ENCODE measurements at regions not wholly inside any gene's neighbourhood (a gene's known extent, or its start where the extent isn't known, plus 50 kb on each side); places are given as distances from the start of the nearest gene placed in this dataset.

GRCh38 chr3:101085752-101086151 lies 92.5 kb upstream of the ABI3BP start:
- no peak for DNase-seq (ENCODE audit: low read depth, low spot score)

GRCh38 chr3:101084404-101084803 lies 91.2 kb upstream of the ABI3BP start:
- DNase-seq (ENCODE audit: low read depth, low spot score), result no peak

GRCh38 chr3:101081999-101082398 lies 88.8 kb upstream of the ABI3BP start:
- DNase-seq (ENCODE audit: low read depth, low spot score), result no peak

- no peak for DNase-seq (ENCODE audit: low read depth, low spot score)
Measured at GRCh38 chr3:101081446-101081845, 88.2 kb upstream of the ABI3BP start.

GRCh38 chr3:101077361-101078011 lies 84.3 kb upstream of the ABI3BP start:
- no peak for DNase-seq (ENCODE audit: low read depth, low spot score)

- DNase-seq (ENCODE audit: low read depth, low spot score), result no peak
Measured at GRCh38 chr3:101074518-101074917, 81.3 kb upstream of the ABI3BP start.

- DNase-seq (ENCODE audit: low read depth, low spot score), result no peak
Measured at GRCh38 chr3:101072300-101072699, 79.1 kb upstream of the ABI3BP start.

GRCh38 chr3:101070799-101071121 lies 77.5 kb upstream of the ABI3BP start:
- DNase-seq (ENCODE audit: low read depth, low spot score), result no peak

GRCh38 chr3:101069901-101070798 lies 76.9 kb upstream of the ABI3BP start:
- no peak for DNase-seq (ENCODE audit: low read depth, low spot score)

GRCh38 chr3:101068876-101069606 lies 75.8 kb upstream of the ABI3BP start:
- DNase-seq (ENCODE audit: low read depth, low spot score), result no peak

- no peak for DNase-seq (ENCODE audit: low read depth, low spot score)
Measured at GRCh38 chr3:101066711-101067129, 73.5 kb upstream of the ABI3BP start.

- peak; percentile 41 for DNase-seq (ENCODE audit: low read depth, low spot score)
Measured at GRCh38 chr3:101065962-101066361, 72.7 kb upstream of the ABI3BP start.

GRCh38 chr3:101063401-101063800 lies 70.2 kb upstream of the ABI3BP start:
- no peak for DNase-seq (ENCODE audit: low read depth, low spot score)

GRCh38 chr3:101061312-101061711 lies 68.1 kb upstream of the ABI3BP start:
- no peak for DNase-seq (ENCODE audit: low read depth, low spot score)

GRCh38 chr3:101050866-101051265 lies 57.6 kb upstream of the ABI3BP start:
- no peak for DNase-seq (ENCODE audit: low read depth, low spot score)

- DNase-seq (ENCODE audit: low read depth, low spot score), result no peak
Measured at GRCh38 chr3:101050046-101050445, 56.8 kb upstream of the ABI3BP start.

GRCh38 chr3:101049532-101049931 lies 56.3 kb upstream of the ABI3BP start:
- DNase-seq (ENCODE audit: low read depth, low spot score), result no peak

- no peak for DNase-seq (ENCODE audit: low read depth, low spot score)
Measured at GRCh38 chr3:101043687-101044078, 50.5 kb upstream of the ABI3BP start.

- no peak for DNase-seq (ENCODE audit: low read depth, low spot score)
Measured at GRCh38 chr3:101042996-101043686, 49.9 kb upstream of the ABI3BP start.

All from brain pericyte (primary cell).